WTC11 (cell line): ENCODE measurements at regions not wholly inside any gene's neighbourhood (a gene's known extent, or its start where the extent isn't known, plus 50 kb on each side); places are given as distances from the start of the nearest gene placed in this dataset.

Source experiments
- ATF6 ChIP-seq: sonication (generic); formaldehyde crosslinking; IDR thresholded peaks from 2 replicates; pipeline ENCODE4 v1.8.1; 2023; ENCODE audit warnings: mild to moderate bottlenecking, missing genetic modification reagents
- JUN ChIP-seq: sonication (generic); formaldehyde crosslinking; IDR thresholded peaks from 2 replicates; pipeline ENCODE4 v1.8.0; 2023; ENCODE audit warnings: mild to moderate bottlenecking, missing genetic modification reagents
- MAX ChIP-seq: sonication (generic); formaldehyde crosslinking; IDR thresholded peaks from 2 replicates; pipeline ENCODE4 v1.8.0; 2022; ENCODE audit warnings: mild to moderate bottlenecking, missing genetic modification reagents
- MXD4 ChIP-seq: fragments of 250-450 bp; sonication (Bioruptor Pico); IDR thresholded peaks from 2 replicates; pipeline ENCODE4 v1.8.0; 2021; ENCODE audit warnings: mild to moderate bottlenecking, moderate library complexity, borderline replicate concordance
- NFYB ChIP-seq: sonication (generic); formaldehyde crosslinking; conservative IDR thresholded peaks from 2 replicates; pipeline ENCODE4 v1.8.0; 2022; ENCODE audit warnings: low read depth, missing genetic modification reagents
- SMAD4 ChIP-seq: sonication (generic); formaldehyde crosslinking; IDR thresholded peaks from 2 replicates; pipeline ENCODE4 v1.8.0; 2022; ENCODE audit warnings: mild to moderate bottlenecking, missing genetic modification reagents
- TCF7 ChIP-seq: sonication (generic); formaldehyde crosslinking; IDR thresholded peaks from 2 replicates; pipeline ENCODE4 v1.8.0; 2022; ENCODE audit warnings: mild to moderate bottlenecking, low read depth, missing genetic modification reagents, moderate library complexity
- ZNF138 ChIP-seq: sonication (generic); formaldehyde crosslinking; conservative IDR thresholded peaks from 2 replicates; pipeline ENCODE4 v1.8.1; 2022; ENCODE audit warnings: mild to moderate bottlenecking, moderate library complexity, missing genetic modification reagents
- TF ChIP-seq, protein P1 (sequence below): fragments of 200-600 bp; IDR thresholded peaks from 2 replicates; pipeline ENCODE4 v1.8.0; 2022; ENCODE audit warnings: antibody characterized with exemption
- TF ChIP-seq, protein P2 (sequence below): sonication (generic); formaldehyde crosslinking; IDR thresholded peaks from 2 replicates; pipeline ENCODE4 v1.8.1; 2023; ENCODE audit warnings: mild to moderate bottlenecking, missing genetic modification reagents, moderate library complexity
- TF ChIP-seq, protein P3 (sequence below): sonication (generic); formaldehyde crosslinking; IDR thresholded peaks from 2 replicates; pipeline ENCODE4 v1.8.0; 2022; ENCODE audit warnings: missing genetic modification reagents
- TF ChIP-seq, protein P4 (sequence below): sonication (generic); formaldehyde crosslinking; IDR thresholded peaks from 2 replicates; pipeline ENCODE4 v1.8.0; 2022; ENCODE audit warnings: mild to moderate bottlenecking, missing genetic modification reagents
- TF ChIP-seq, protein P5 (sequence below): sonication (generic); formaldehyde crosslinking; IDR thresholded peaks from 2 replicates; pipeline ENCODE4 v1.8.1; 2023; ENCODE audit warnings: mild to moderate bottlenecking, moderate library complexity, missing genetic modification reagents
- TF ChIP-seq, protein P6 (sequence below): sonication (generic); formaldehyde crosslinking; IDR thresholded peaks from 2 replicates; pipeline ENCODE4 v1.8.1; 2022; ENCODE audit warnings: low read depth, mild to moderate bottlenecking, moderate library complexity, missing genetic modification reagents, borderline replicate concordance

DNA sequence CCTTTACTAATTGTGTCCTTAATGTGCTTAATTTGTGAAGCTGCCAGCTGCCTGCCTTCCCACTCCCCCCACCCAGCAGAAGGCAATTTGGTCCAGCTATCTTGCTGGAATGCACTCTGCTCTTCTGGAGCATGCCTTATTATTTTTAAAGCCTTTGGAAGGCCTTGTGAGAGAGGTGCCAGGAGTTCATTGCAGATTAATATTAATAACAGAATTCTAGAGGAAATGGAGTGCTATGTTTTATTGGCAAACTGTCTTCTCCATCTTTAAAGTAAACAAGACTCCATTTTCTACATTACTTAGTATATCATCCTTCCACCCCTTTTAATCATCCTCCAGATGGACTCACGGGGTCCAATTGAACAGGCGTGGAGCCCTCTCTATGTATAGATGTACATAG lies 50.8 kb upstream of the ZNF32 start:
- TF ChIP-seq, protein P1, sequence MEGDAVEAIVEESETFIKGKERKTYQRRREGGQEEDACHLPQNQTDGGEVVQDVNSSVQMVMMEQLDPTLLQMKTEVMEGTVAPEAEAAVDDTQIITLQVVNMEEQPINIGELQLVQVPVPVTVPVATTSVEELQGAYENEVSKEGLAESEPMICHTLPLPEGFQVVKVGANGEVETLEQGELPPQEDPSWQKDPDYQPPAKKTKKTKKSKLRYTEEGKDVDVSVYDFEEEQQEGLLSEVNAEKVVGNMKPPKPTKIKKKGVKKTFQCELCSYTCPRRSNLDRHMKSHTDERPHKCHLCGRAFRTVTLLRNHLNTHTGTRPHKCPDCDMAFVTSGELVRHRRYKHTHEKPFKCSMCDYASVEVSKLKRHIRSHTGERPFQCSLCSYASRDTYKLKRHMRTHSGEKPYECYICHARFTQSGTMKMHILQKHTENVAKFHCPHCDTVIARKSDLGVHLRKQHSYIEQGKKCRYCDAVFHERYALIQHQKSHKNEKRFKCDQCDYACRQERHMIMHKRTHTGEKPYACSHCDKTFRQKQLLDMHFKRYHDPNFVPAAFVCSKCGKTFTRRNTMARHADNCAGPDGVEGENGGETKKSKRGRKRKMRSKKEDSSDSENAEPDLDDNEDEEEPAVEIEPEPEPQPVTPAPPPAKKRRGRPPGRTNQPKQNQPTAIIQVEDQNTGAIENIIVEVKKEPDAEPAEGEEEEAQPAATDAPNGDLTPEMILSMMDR: no peak
- TF ChIP-seq, protein P2, sequence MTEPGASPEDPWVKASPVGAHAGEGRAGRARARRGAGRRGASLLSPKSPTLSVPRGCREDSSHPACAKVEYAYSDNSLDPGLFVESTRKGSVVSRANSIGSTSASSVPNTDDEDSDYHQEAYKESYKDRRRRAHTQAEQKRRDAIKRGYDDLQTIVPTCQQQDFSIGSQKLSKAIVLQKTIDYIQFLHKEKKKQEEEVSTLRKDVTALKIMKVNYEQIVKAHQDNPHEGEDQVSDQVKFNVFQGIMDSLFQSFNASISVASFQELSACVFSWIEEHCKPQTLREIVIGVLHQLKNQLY (CRISPR knock-in tag): no peak
- TF ChIP-seq TCF7 (CRISPR knock-in tag) (no peak), ZNF138 (CRISPR knock-in tag) (no peak), JUN (no peak), MAX (CRISPR knock-in tag) (no peak), SMAD4 (CRISPR knock-in tag) (no peak), NFYB (CRISPR knock-in tag) (no peak), ATF6 (CRISPR knock-in tag) (no peak), MXD4 (CRISPR knock-in tag) (no peak)
- TF ChIP-seq, protein P3, sequence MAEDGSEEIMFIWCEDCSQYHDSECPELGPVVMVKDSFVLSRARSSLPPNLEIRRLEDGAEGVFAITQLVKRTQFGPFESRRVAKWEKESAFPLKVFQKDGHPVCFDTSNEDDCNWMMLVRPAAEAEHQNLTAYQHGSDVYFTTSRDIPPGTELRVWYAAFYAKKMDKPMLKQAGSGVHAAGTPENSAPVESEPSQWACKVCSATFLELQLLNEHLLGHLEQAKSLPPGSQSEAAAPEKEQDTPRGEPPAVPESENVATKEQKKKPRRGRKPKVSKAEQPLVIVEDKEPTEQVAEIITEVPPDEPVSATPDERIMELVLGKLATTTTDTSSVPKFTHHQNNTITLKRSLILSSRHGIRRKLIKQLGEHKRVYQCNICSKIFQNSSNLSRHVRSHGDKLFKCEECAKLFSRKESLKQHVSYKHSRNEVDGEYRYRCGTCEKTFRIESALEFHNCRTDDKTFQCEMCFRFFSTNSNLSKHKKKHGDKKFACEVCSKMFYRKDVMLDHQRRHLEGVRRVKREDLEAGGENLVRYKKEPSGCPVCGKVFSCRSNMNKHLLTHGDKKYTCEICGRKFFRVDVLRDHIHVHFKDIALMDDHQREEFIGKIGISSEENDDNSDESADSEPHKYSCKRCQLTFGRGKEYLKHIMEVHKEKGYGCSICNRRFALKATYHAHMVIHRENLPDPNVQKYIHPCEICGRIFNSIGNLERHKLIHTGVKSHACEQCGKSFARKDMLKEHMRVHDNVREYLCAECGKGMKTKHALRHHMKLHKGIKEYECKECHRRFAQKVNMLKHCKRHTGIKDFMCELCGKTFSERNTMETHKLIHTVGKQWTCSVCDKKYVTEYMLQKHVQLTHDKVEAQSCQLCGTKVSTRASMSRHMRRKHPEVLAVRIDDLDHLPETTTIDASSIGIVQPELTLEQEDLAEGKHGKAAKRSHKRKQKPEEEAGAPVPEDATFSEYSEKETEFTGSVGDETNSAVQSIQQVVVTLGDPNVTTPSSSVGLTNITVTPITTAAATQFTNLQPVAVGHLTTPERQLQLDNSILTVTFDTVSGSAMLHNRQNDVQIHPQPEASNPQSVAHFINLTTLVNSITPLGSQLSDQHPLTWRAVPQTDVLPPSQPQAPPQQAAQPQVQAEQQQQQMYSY (CRISPR knock-in tag): no peak
- TF ChIP-seq, protein P4, sequence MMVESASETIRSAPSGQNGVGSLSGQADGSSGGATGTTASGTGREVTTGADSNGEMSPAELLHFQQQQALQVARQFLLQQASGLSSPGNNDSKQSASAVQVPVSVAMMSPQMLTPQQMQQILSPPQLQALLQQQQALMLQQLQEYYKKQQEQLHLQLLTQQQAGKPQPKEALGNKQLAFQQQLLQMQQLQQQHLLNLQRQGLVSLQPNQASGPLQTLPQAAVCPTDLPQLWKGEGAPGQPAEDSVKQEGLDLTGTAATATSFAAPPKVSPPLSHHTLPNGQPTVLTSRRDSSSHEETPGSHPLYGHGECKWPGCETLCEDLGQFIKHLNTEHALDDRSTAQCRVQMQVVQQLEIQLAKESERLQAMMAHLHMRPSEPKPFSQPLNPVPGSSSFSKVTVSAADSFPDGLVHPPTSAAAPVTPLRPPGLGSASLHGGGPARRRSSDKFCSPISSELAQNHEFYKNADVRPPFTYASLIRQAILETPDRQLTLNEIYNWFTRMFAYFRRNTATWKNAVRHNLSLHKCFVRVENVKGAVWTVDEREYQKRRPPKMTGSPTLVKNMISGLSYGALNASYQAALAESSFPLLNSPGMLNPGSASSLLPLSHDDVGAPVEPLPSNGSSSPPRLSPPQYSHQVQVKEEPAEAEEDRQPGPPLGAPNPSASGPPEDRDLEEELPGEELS (CRISPR knock-in tag): no peak
- TF ChIP-seq, protein P5, sequence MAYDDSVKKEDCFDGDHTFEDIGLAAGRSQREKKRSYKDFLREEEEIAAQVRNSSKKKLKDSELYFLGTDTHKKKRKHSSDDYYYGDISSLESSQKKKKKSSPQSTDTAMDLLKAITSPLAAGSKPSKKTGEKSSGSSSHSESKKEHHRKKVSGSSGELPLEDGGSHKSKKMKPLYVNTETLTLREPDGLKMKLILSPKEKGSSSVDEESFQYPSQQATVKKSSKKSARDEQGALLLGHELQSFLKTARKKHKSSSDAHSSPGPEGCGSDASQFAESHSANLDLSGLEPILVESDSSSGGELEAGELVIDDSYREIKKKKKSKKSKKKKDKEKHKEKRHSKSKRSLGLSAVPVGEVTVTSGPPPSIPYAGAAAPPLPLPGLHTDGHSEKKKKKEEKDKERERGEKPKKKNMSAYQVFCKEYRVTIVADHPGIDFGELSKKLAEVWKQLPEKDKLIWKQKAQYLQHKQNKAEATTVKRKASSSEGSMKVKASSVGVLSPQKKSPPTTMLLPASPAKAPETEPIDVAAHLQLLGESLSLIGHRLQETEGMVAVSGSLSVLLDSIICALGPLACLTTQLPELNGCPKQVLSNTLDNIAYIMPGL (CRISPR knock-in tag): no peak
- TF ChIP-seq, protein P6, sequence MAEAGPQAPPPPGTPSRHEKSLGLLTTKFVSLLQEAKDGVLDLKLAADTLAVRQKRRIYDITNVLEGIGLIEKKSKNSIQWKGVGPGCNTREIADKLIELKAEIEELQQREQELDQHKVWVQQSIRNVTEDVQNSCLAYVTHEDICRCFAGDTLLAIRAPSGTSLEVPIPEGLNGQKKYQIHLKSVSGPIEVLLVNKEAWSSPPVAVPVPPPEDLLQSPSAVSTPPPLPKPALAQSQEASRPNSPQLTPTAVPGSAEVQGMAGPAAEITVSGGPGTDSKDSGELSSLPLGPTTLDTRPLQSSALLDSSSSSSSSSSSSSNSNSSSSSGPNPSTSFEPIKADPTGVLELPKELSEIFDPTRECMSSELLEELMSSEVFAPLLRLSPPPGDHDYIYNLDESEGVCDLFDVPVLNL (CRISPR knock-in tag): no peak
